ENCODE measurements at regions not wholly inside any gene's neighbourhood (a gene's known extent, or its start where the extent isn't known, plus 50 kb on each side); places are given as distances from the start of the nearest gene placed in this dataset.

GRCh38 chr1:72649991-72650390 is 367.7 kb upstream of the NEGR1 start:
- no peak for TF ChIP-seq PPARA (CRISPR knock-in tag; IDR thresholded peaks at IDR 0.05; ENCODE audit: borderline replicate concordance)
- TF ChIP-seq ZNF8 (CRISPR knock-in tag; IDR thresholded peaks at IDR 0.05) = no peak
- TF ChIP-seq GLIS3 (CRISPR knock-in tag; IDR thresholded peaks at IDR 0.05) = no peak
- TF ChIP-seq TCF4 (CRISPR knock-in tag; IDR thresholded peaks at IDR 0.05; ENCODE audit: borderline replicate concordance) = no peak
- no peak for TF ChIP-seq ZFP30 (CRISPR knock-in tag; IDR thresholded peaks at IDR 0.05)
- no peak for TF ChIP-seq ARNTL (CRISPR knock-in tag; IDR thresholded peaks at IDR 0.05; ENCODE audit: borderline replicate concordance, low read depth)
- no peak for TF ChIP-seq PATZ1 (CRISPR knock-in tag; IDR thresholded peaks at IDR 0.05; ENCODE audit: borderline replicate concordance)
- no peak for TF ChIP-seq ZNF70 (CRISPR knock-in tag; IDR thresholded peaks at IDR 0.05)
- no peak for TF ChIP-seq CSDC2 (CRISPR knock-in tag; IDR thresholded peaks at IDR 0.05)
- TF ChIP-seq, protein P1, sequence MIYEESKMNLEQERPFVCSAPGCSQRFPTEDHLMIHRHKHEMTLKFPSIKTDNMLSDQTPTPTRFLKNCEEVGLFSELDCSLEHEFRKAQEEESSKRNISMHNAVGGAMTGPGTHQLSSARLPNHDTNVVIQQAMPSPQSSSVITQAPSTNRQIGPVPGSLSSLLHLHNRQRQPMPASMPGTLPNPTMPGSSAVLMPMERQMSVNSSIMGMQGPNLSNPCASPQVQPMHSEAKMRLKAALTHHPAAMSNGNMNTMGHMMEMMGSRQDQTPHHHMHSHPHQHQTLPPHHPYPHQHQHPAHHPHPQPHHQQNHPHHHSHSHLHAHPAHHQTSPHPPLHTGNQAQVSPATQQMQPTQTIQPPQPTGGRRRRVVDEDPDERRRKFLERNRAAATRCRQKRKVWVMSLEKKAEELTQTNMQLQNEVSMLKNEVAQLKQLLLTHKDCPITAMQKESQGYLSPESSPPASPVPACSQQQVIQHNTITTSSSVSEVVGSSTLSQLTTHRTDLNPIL (CRISPR knock-in tag; IDR thresholded peaks at IDR 0.05; ENCODE audit: low read depth) = no peak
- no peak for TF ChIP-seq SNAI2 (CRISPR knock-in tag; IDR thresholded peaks at IDR 0.05)
